HepG2 (cell line): ENCODE measurements at regions not wholly inside any gene's neighbourhood (a gene's known extent, or its start where the extent isn't known, plus 50 kb on each side); places are given as distances from the start of the nearest gene placed in this dataset.

Experiments used
- EP300 ChIP-seq, 3 experiments: sonication (generic) in 1 of 3; formaldehyde crosslinking in 1 of 3; IDR thresholded peaks; 2 replicates each; pipeline versions ENCODE4 v1.5.1 to v1.6.1; 2011 to 2020; ENCODE audit warnings: low read depth in 2 of 3, low read length in 2 of 3, borderline replicate concordance in 1 of 3, improper control_type of control experiment in 1 of 3, mild to moderate bottlenecking in 1 of 3, missing genetic modification reagents in 1 of 3, moderate library complexity in 1 of 3
- HMGA1 ChIP-seq: sonication (generic); formaldehyde crosslinking; conservative IDR thresholded peaks from 2 replicates; pipeline ENCODE4 v1.4.0; 2020; ENCODE audit warnings: missing genetic modification reagents
- NFE2L1 ChIP-seq: sonication (generic); formaldehyde crosslinking; IDR thresholded peaks from 2 replicates; pipeline ENCODE4 v1.4.0; 2020; ENCODE audit warnings: missing genetic modification reagents, mild to moderate bottlenecking, borderline replicate concordance
- TAF1 ChIP-seq: sonication (generic); formaldehyde crosslinking; IDR thresholded peaks from 2 replicates; pipeline ENCODE4 v1.4.0; 2020; ENCODE audit warnings: missing genetic modification reagents
- XRCC5 ChIP-seq: fragments of 200-400 bp; formaldehyde crosslinking; optimal IDR thresholded peaks from 2 replicates; pipeline ENCODE3; 2017; ENCODE audit warnings: mild to moderate bottlenecking, low read length
- ZNF205 ChIP-seq: IDR thresholded peaks from 2 replicates; pipeline ENCODE4 v1.6.1; 2018; ENCODE audit warnings: missing biosample characterization, missing genetic modification reagents
- TF ChIP-seq, protein P1 (sequence below): sonication (generic); formaldehyde crosslinking; IDR thresholded peaks from 2 replicates; pipeline ENCODE4 v1.8.0; 2022; ENCODE audit warnings: missing genetic modification reagents, mild to moderate bottlenecking, moderate library complexity, borderline replicate concordance
- TF ChIP-seq, protein P2 (sequence below): IDR thresholded peaks from 2 replicates; pipeline ENCODE4 v1.6.1; 2016; ENCODE audit warnings: low read depth
- TF ChIP-seq, protein P3 (sequence below): sonication (generic); formaldehyde crosslinking; IDR thresholded peaks from 2 replicates; pipeline ENCODE4 v1.8.1; 2023; ENCODE audit warnings: missing genetic modification reagents, mild to moderate bottlenecking, borderline replicate concordance

DNA sequence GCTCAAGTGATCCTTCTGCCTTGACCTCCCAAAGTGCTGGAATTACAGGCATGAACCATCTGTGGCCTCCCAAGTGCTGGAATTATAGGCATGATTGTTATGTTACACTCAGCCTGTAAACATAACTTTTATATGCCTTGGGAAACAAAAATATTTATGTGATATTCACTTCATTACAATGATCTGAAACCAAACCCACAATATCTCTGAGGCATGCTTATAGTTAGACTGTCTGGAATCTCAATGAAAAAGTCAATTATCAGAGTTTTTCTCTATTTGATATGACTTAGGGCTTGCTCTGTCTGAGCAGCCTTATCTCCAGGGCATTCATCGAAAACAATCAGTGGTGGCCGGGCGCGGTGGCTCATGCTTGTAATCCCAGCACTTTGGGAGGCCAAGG lies 195.3 kb upstream of the MYO3A start:
- TF ChIP-seq, protein P1, sequence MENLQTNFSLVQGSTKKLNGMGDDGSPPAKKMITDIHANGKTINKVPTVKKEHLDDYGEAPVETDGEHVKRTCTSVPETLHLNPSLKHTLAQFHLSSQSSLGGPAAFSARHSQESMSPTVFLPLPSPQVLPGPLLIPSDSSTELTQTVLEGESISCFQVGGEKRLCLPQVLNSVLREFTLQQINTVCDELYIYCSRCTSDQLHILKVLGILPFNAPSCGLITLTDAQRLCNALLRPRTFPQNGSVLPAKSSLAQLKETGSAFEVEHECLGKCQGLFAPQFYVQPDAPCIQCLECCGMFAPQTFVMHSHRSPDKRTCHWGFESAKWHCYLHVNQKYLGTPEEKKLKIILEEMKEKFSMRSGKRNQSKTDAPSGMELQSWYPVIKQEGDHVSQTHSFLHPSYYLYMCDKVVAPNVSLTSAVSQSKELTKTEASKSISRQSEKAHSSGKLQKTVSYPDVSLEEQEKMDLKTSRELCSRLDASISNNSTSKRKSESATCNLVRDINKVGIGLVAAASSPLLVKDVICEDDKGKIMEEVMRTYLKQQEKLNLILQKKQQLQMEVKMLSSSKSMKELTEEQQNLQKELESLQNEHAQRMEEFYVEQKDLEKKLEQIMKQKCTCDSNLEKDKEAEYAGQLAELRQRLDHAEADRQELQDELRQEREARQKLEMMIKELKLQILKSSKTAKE (CRISPR knock-in tag) = no peak
- TF ChIP-seq ZNF205 (CRISPR knock-in tag) = no peak
- TF ChIP-seq NFE2L1 (CRISPR knock-in tag) = no peak
- TF ChIP-seq HMGA1 = no peak
- TF ChIP-seq TAF1 (CRISPR knock-in tag) = no peak
- TF ChIP-seq XRCC5 = no peak
- TF ChIP-seq, protein P2, sequence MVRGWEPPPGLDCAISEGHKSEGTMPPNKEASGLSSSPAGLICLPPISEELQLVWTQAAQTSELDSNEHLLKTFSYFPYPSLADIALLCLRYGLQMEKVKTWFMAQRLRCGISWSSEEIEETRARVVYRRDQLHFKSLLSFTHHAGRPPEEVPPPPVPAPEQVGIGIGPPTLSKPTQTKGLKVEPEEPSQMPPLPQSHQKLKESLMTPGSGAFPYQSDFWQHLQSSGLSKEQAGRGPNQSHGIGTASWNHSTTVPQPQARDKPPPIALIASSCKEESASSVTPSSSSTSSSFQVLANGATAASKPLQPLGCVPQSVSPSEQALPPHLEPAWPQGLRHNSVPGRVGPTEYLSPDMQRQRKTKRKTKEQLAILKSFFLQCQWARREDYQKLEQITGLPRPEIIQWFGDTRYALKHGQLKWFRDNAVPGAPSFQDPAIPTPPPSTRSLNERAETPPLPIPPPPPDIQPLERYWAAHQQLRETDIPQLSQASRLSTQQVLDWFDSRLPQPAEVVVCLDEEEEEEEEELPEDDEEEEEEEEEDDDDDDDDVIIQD (CRISPR knock-in tag) = no peak
- no peak for TF ChIP-seq EP300 (IDR thresholded peaks at IDR 0.05; ENCODE audit: low read depth in 2 of 2, low read length in 2 of 2)
- TF ChIP-seq EP300 (CRISPR knock-in tag; IDR thresholded peaks at IDR 0.05; ENCODE audit: borderline replicate concordance) = no peak
- TF ChIP-seq, protein P3, sequence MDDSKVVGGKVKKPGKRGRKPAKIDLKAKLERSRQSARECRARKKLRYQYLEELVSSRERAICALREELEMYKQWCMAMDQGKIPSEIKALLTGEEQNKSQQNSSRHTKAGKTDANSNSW (CRISPR knock-in tag) = no peak
